ENCODE measurements at regions not wholly inside any gene's neighbourhood (a gene's known extent, or its start where the extent isn't known, plus 50 kb on each side); places are given as distances from the start of the nearest gene placed in this dataset.
A peak's percentile ranks its signal among the peaks of the same experiment; 100 is the strongest.

DNA sequence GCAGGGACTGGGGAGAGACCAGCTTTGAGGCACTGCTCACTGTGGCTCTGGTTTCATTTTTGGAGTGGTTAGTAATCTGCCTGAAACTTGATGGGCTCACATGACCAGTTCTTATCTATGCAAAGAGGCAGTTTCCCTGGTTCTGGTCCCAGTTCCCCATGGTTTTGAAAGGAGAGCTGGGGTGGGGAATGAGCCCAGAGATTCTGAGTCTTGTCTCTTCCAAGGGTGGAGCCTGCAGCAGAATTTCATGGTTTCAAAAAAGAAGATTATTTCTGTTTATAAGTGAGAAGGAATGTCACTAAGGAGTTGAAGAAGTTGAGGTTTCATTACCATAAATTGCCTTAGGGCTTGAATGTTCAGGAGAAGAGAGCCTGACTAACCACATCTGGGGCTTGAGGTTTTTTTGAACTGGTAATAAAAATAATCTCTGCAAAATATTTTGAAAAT is 190.2 kb upstream of the HABP2 start:
- peak; percentile 71 for DNase-seq (ENCODE audit: low read depth)

GRCh38 chr10:113364227-113364626 is 188.6 kb upstream of the HABP2 start:
- DNase-seq (ENCODE audit: low read depth), result no peak

GRCh38 chr10:113368666-113369364 is 184.0 kb upstream of the HABP2 start:
- DNase-seq (ENCODE audit: low read depth), result no peak

- no peak for DNase-seq (ENCODE audit: low read depth)
Observed at GRCh38 chr10:113369365-113369694, 183.5 kb upstream of the HABP2 start.

DNA sequence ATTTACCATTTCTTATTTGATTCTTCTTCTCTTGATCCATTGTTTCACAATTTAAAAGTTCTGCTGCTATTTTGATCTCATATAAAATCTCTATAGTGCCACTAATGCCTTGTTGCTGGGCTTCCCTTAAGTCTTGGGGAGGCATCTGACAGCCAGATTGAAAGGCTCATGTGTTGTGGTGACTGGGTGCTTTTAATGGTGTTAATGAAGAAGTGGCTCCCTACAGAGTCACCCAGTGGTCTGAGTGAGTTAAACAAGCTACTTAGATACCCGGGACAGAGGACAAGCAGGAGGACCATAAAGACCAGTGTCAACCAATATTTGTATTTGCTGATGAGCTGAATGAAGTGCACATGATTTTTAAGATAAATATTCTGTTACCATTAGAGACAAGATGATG is 176.4 kb upstream of the HABP2 start:
- DNase-seq (ENCODE audit: low read depth), result no peak

GRCh38 chr10:113379091-113379490 is 173.8 kb upstream of the HABP2 start:
- DNase-seq (ENCODE audit: low read depth), result no peak

GRCh38 chr10:113381416-113381815 is 171.4 kb upstream of the HABP2 start:
- DNase-seq (ENCODE audit: low read depth), result no peak

DNA sequence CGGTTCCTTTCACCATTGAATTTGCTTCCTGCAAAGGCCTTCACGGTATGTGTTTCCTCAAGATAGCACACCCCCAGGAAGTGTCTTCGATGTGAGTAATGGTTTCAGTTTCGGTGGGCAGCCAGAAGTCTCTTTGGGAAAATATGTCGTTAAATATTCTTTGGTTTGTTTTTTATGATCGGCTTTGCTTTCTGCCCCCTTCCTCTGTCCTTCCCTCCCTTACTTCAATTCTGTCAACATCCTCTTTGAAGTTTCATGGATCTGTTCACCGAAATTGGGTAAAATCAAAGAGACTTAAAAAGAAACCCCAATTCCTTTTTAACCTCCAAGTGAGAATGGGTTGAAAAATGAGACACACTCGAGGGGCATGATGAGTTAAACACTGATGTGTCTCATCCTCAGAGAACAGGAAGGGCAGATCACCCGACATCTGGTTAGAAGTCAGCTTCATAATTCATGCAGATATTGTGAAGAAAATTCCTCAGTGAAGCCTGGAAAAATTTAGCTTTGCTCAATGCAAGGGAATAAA is 170.8 kb upstream of the HABP2 start:
- peak; percentile 62 for DNase-seq (ENCODE audit: low read depth)

DNA sequence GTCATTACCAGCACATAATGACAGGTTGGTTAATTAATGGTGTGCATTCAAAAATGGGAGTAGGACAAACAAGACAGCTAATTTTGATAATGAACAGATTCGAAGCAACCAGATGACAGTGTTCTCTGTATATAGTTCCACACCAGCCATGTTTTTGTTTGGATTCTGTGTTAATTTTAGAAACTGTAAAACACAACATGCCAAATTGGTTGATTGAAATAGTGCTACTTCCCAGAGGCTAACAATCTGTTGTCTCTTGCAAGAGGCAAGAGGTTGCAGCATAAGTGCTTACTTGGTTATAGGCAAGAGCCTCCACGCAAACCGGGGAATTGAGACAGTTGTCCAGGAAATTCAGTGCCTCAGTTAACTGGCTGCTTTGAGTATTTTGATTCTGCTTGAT is 170.2 kb upstream of the HABP2 start:
- no peak for DNase-seq (ENCODE audit: low read depth)

- DNase-seq (ENCODE audit: low read depth), result no peak
Observed at GRCh38 chr10:113384181-113384580, 168.7 kb upstream of the HABP2 start.

GRCh38 chr10:113385021-113385999 is 167.5 kb upstream of the HABP2 start:
- peak; percentile 74 for DNase-seq (ENCODE audit: low read depth)

- DNase-seq (ENCODE audit: low read depth), result peak; percentile 18
Observed at GRCh38 chr10:113386005-113386404, 166.8 kb upstream of the HABP2 start.

GRCh38 chr10:113389969-113390368 is 162.9 kb upstream of the HABP2 start:
- DNase-seq (ENCODE audit: low read depth), result no peak

- no peak for DNase-seq (ENCODE audit: low read depth)
Observed at GRCh38 chr10:113390896-113391295, 162.0 kb upstream of the HABP2 start.

DNA sequence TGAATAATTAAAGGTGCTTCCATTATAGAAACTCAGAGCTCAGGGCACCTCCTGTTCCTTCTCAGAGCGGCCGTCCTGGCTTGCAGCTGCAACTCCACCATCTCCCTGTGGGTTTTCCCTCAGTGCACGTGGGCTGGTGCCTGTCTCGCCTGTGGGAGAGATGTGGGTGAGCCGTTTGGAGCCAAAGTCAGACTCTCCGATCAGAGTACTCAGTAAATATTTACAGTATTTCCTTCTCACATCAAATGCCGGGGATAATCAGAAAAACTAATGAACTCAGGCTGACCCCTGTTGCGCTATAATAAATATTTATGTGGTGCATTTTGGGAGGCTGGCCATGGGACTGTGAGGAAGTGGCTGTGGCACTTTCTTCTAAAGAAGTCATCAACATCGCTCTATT is 155.8 kb upstream of the HABP2 start:
- DNase-seq (ENCODE audit: low read depth), result no peak

DNA sequence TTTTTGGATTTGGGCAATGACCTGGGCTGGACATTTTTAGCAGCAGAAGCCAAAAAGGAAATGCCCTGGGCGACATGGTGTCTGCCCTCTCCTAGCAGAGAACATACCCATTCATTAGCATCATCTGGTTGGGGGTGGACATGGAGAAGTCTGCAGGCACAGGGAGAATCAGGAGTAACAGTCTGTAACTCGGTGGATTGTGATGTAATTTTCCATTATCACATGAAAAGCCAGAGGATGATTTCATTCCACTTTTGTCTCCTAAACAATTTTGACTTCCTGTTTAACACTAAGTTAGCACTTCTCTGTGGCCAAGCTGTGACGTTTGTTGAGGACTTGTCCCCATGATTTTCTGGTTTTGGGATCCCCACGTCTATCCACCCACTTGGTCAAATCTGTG is 153.8 kb upstream of the HABP2 start:
- no peak for DNase-seq (ENCODE audit: low read depth)

DNA sequence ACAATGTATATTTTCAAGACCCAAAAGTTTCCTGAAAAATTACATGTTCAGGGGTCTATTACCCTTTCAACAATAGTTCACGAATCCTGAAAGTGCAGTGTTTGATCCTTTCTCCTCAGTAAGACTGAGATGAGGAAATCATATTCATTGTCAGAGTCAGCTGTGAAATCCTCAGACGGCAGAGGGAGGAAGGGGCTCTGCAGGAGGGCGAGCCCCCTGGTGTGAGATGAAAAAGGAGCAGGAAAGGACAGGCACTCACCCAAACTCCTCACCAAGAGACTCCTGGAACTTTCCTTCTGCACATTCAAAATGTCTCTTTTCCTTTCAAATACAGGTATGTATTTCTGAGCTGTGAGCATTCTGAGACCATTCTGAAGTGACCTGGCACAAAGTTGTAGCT is 150.3 kb upstream of the HABP2 start:
- DNase-seq (ENCODE audit: low read depth), result no peak

- no peak for DNase-seq (ENCODE audit: low read depth)
Observed at GRCh38 chr10:113407218-113407617, 145.6 kb upstream of the HABP2 start.

- no peak for DNase-seq (ENCODE audit: low read depth)
Observed at GRCh38 chr10:113409175-113409574, 143.7 kb upstream of the HABP2 start.

GRCh38 chr10:113410618-113411017 is 142.2 kb upstream of the HABP2 start:
- DNase-seq (ENCODE audit: low read depth), result no peak

DNA sequence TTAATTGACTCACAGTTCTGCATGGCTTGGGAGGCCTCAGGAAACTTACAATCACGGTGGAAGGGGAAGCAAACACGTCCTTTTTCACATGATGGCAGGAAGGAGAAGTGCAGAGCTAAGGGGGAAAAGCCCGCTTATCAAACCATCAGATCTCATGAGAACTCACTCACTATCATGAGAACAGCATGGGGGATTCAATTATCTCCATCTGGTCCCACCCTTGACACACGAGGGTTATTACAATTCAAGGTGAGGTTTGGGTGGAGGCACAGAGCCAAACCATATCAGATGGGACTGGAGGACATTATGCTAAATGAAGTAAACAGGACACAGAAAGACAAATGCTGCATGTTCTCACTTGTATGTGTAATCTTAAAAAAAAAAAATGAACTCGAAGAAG is 141.4 kb upstream of the HABP2 start:
- DNase-seq (ENCODE audit: low read depth), result no peak

DNA sequence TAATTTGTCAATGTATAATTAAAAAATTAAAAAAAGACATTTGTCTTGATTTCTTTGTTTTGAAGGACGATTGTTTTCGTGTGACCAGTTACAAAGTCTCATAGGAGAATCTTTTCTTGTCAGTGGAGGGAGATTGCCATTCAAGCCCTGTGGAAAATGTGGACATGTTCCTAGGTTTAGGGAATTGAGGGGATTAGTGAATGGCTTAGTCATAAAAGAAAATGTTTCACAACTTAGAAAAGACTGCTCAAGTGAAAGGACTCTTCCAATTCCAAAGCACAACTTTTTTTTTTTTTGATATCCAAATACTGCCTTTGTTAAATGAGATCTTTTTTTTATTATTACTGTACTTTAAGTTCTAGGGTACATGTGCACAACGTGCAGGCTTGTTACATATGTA is 140.7 kb upstream of the HABP2 start:
- DNase-seq (ENCODE audit: low read depth), result no peak

DNA sequence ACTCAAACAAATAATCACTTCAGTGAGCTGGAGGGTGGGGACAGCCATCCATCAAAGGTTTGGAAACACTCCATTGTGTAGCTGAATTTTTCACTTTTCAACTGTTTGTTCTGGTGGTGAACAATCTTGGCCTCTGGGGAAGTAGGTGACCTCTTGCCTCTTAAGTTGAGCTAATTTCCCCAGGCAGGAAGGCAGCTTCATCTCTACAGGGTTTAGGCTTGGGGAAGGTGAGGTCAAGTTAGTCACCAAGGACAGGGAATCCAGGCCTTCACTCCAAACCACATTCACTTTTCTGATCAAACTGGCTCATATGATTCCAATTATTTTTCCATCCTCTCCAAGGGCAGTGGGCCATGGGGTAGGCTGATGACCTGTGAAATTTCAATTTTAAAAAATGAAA is 138.3 kb upstream of the HABP2 start:
- DNase-seq (ENCODE audit: low read depth), result no peak
